AG08396 (cell line): ENCODE measurements at regions not wholly inside any gene's neighbourhood (a gene's known extent, or its start where the extent isn't known, plus 50 kb on each side); places are given as distances from the start of the nearest gene placed in this dataset.

Source experiments
- DNase-seq: peaks from one replicate; pipeline ENCODE4 v3.0.0; 2012; ENCODE audit warnings: low spot score, mixed read lengths

- no peak for DNase-seq
Measured at GRCh38 chr11:39144351-39145130, 2314.9 kb downstream of the LRRC4C start.

- DNase-seq, result no peak
Measured at GRCh38 chr11:39139581-39139980, 2319.9 kb downstream of the LRRC4C start.

GRCh38 chr11:39120890-39121289 lies 2338.6 kb downstream of the LRRC4C start:
- DNase-seq, result no peak

GRCh38 chr11:39113606-39114005 lies 2345.8 kb downstream of the LRRC4C start:
- DNase-seq, result no peak

DNA sequence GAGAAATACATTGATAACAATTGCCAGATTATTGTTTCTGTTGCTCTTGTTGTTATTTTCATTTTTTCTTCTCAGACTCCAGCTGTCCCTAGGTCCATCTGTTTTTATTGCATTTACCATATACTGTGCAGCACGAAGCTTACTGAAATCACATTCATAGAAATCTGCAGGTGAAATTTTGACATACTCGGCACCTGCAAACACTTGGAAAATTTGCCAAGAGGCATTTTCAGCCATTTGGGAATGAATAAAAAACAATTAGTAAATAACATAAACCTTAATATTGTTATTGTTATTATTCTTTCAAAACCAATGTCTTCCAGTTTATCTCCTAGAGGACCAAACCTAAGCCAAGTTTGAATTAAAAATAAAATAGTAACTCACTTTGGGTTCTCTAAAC lies 2357.2 kb downstream of the LRRC4C start:
- DNase-seq, result no peak

- DNase-seq, result no peak
Measured at GRCh38 chr11:39078465-39078864, 2381.0 kb downstream of the LRRC4C start.

DNA sequence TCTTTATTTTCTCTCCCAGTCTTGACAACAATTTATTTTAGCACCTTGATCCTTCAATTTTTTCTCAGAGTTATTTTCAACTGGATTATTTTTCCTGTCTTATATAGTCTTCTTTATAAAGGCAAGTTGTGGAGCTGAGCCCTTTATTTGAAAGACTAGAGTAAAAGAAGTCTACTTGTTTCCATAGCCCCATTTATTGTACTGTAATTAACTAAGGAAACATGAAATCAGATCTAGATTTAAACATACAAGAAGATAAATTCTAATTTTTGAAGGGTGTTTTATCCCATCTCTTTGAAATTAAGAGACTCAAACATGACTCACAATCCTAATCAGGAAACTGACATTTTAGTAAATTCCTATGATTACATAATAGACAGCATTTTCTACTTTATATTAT lies 2421.8 kb downstream of the LRRC4C start:
- no peak for DNase-seq

- no peak for DNase-seq
Measured at GRCh38 chr11:39036021-39036420, 2423.4 kb downstream of the LRRC4C start.

DNA sequence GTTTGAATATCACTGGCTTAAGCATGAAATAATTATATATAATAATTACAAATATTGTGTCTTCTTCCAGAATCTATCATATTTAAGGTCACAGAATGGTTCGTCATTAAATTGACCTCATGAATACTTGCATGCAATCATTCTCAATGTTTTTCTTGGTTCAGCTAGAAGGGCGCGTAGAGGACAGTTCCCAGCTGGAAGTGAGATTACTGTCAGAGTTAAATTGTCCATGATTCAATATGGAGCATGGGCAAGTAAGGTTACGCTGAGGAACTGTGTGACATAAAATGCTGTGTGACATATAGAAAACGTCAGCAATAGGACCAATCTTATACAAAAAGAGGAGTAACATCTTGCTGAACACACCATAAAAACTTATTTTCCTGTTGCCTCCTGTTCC lies 2423.5 kb upstream of the RAG2 start:
- DNase-seq, result no peak

GRCh38 chr11:39011797-39012196 lies 2413.8 kb upstream of the RAG2 start:
- no peak for DNase-seq

GRCh38 chr11:38990841-38991240 lies 2392.8 kb upstream of the RAG2 start:
- no peak for DNase-seq

DNA sequence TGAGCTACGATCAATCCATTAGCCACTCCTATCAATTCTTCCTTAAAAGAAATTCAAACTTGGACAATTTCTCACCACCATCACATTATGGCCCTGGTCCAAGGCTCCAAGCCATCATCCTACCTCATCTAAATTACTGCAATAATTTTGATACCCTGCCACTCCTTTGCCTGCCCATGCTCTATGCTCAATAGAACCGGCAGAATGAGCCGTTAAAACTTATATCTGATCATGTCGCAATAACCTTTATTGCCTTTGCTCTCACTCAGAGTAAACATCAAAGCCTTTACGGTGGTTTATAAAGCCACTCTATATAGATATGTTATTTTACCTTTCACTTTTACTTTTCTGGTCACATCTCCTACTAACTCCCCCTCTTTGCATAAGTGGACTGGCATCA lies 2392.1 kb upstream of the RAG2 start:
- no peak for DNase-seq

GRCh38 chr11:38988908-38989307 lies 2390.9 kb upstream of the RAG2 start:
- DNase-seq, result no peak

- DNase-seq, result no peak
Measured at GRCh38 chr11:38972220-38972619, 2374.2 kb upstream of the RAG2 start.

DNA sequence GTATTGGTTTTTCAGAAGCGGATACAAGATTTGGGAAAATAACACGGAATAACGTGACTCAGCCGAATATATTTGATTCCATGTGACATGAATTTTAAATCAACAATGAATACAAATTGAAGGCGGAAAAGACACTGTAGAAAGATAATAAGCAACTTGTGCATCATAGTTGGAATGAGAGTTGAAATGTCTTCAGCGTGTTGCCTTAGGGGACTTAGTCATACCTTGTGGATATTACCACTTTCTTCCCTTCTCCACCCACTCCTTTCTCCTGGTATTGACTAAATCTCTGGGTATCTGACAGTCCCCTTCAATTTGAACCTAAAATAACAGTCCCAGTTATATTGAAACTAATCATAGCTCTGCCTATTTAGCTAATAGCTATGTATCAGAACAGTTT lies 2373.1 kb upstream of the RAG2 start:
- DNase-seq, result no peak

- DNase-seq, result no peak
Measured at GRCh38 chr11:38968951-38969350, 2370.9 kb upstream of the RAG2 start.

GRCh38 chr11:38952698-38953097 lies 2354.7 kb upstream of the RAG2 start:
- no peak for DNase-seq

GRCh38 chr11:38950867-38951266 lies 2352.8 kb upstream of the RAG2 start:
- no peak for DNase-seq

GRCh38 chr11:38948392-38948791 lies 2350.4 kb upstream of the RAG2 start:
- DNase-seq, result no peak

- DNase-seq, result no peak
Measured at GRCh38 chr11:38937709-38938108, 2339.7 kb upstream of the RAG2 start.

GRCh38 chr11:38935941-38936340 lies 2337.9 kb upstream of the RAG2 start:
- no peak for DNase-seq

DNA sequence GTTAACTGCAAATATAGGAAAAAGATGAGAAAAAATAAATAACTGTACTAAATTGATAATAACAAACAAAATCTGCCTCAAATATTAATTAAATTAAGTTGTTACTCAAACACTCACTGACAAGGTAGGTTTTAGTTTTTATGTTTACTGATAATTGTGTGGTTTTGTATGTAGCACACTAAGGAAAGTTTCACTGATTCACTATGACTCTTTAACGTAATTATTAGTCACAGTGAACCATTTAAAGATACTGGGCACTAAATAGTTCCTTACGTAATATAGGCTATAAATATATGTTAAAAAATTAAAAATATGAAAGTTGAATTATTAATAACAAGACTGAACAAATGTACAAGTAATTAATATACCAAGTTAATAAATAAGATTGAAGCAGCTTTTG lies 2330.0 kb upstream of the RAG2 start:
- no peak for DNase-seq

DNA sequence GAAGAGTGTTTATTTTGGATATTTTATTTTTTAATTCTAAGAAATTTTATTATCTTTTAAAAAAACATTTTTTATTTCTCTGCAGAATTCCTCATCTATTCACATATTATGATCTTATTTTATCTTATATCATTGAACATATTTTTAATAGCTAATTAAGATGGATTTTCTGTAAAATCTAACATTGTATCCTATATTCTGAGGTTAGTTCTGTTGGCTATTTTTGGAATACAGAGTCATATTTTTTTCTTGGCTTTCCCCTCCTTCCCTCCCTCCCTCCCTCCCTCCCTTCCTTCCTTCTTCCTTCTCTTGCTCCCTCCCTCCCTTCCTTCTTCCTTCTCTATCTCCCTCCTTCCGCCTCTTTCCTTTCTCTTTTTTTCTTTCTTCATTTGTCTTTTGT lies 2326.6 kb upstream of the RAG2 start:
- DNase-seq, result no peak

- no peak for DNase-seq
Measured at GRCh38 chr11:38900211-38900610, 2302.2 kb upstream of the RAG2 start.
